Epithelial cell of esophagus (primary cell): ENCODE measurements at regions not wholly inside any gene's neighbourhood (a gene's known extent, or its start where the extent isn't known, plus 50 kb on each side); places are given as distances from the start of the nearest gene placed in this dataset.

ENCODE experiments used
- DNase-seq: peaks from one replicate; pipeline ENCODE4 v3.0.0; 2010; ENCODE audit warnings: low read depth
- H3K4me3 ChIP-seq: 2 replicates; pipeline ENCODE4 v1.5.1; 2011; ENCODE audit warnings: mild to moderate bottlenecking, low read length, control low read depth
- TF ChIP-seq, protein P1 (sequence below): IDR thresholded peaks from 2 replicates; pipeline ENCODE4 v1.5.1; 2011; ENCODE audit warnings: low read depth, mild to moderate bottlenecking, low read length, control low read depth, inconsistent platforms; ENCODE audit not compliant: insufficient read depth; ENCODE audit errors: missing control alignments

DNA sequence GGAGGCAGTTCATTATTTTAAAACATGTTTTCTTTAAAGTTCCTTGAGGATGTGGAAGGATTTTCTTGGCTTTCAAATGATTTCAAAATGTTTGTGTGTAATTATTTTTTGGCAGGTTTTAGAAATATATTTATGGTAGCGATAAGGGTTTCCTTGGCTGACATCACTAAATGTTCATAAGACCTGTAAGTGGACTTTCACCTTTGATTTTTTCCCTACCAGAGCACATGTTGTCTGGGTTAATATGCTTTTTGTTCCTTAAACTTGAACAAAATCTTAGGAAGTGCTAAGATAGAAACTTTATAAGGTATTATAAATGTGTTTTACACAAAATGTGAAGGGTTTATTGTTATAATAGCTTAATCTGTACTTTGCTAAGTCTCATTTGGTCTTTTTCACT lies 315.6 kb downstream of the PCDH7 start:
- H3K4me3 ChIP-seq = no peak overlapping the region
- DNase-seq = no peak
- TF ChIP-seq, protein P1, sequence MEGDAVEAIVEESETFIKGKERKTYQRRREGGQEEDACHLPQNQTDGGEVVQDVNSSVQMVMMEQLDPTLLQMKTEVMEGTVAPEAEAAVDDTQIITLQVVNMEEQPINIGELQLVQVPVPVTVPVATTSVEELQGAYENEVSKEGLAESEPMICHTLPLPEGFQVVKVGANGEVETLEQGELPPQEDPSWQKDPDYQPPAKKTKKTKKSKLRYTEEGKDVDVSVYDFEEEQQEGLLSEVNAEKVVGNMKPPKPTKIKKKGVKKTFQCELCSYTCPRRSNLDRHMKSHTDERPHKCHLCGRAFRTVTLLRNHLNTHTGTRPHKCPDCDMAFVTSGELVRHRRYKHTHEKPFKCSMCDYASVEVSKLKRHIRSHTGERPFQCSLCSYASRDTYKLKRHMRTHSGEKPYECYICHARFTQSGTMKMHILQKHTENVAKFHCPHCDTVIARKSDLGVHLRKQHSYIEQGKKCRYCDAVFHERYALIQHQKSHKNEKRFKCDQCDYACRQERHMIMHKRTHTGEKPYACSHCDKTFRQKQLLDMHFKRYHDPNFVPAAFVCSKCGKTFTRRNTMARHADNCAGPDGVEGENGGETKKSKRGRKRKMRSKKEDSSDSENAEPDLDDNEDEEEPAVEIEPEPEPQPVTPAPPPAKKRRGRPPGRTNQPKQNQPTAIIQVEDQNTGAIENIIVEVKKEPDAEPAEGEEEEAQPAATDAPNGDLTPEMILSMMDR = no peak

GRCh38 chr4:31037703-31038102 lies 317.5 kb downstream of the PCDH7 start:
- TF ChIP-seq, protein P1 = no peak
- DNase-seq = no peak

DNA sequence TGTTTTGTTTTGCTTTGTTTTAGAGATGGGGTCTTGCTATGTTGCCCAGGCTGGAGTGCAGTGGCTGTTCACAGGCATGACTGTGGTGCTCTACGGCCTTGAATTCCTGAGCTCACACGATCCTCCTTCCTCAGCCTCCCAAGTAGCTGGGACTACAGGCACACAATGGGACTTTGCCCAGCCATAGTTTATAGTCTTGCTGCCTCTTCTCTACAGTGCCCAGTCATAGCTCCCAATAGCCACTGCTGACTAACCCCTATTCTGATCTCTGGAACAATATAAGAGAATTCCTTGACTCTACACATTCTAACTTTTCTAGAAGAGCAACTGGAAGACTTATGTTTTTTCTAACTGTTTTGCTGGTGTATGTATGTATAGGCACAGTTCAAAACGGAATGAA lies 319.2 kb downstream of the PCDH7 start:
- TF ChIP-seq, protein P1 = no peak
- no peak overlapping the region for H3K4me3 ChIP-seq
- DNase-seq = no peak

More at GRCh38 chr4:31037703-31038102, 317.5 kb downstream of the PCDH7 start:
- H3K4me3 ChIP-seq = no peak overlapping the region

DNA sequence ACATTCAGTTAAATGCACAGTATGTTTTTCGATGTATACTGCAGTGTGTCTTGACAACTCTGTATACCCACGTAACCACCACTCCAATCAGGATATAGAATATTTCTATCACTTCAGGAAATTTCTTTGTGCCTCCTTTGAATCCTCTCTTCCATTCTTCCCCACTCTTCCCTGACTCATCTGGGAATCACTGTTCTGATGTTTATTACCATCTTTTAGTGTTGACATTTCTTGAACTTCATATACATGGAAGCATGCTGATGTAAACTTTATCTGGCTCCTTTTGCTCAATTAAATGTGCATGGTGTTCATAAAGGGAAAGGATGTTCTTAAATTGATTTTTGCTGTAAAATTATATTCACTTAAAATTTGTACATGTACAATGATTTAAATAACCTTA lies 319.9 kb downstream of the PCDH7 start:
- H3K4me3 ChIP-seq = no peak overlapping the region
- TF ChIP-seq, protein P1 = no peak
- DNase-seq = no peak

- no peak for DNase-seq
Observed at GRCh38 chr4:31041385-31041784, 321.2 kb downstream of the PCDH7 start.

GRCh38 chr4:31041853-31042252 lies 321.7 kb downstream of the PCDH7 start:
- no peak for DNase-seq
- H3K4me3 ChIP-seq = no peak overlapping the region
- TF ChIP-seq, protein P1 = no peak

More at GRCh38 chr4:31041385-31041784, 321.2 kb downstream of the PCDH7 start:
- TF ChIP-seq, protein P1 = no peak
- H3K4me3 ChIP-seq = no peak overlapping the region

DNA sequence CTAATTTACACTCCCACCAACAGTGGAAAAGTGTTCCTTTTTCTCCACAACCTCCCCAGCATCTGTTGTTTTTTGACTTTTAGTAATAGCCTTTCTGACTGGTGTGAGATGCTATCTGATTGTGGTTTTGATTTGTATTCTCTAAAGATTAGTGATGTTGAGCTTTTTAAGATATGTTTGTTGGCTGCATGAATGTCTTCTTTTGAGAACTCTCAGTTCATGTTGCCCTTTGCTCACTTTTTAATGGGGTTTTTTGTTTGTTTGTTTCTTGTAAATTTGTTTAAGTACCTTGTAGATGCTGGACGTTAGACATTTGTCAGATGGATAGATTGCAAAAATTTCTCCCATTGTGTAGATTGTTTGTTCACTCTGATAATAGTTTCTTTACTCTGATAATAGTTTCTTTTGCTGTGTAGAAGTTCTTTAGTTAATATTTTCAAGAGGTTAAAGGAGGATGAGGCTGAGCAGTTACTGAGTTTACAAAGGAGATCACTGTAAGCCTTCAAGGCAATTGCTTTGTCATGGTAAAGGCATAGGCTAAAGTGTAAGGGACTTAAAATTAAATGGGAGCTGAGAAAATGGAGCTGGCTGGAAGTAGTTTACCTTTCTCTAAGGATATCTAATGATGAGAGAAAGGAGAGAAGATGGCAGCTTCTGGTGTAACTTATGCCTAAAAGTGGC lies 323.4 kb downstream of the PCDH7 start:
- H3K4me3 ChIP-seq = no peak overlapping the region
- DNase-seq = no peak
- TF ChIP-seq, protein P1 = no peak
